HG03460 (cell line): ENCODE measurements at regions not wholly inside any gene's neighbourhood (a gene's known extent, or its start where the extent isn't known, plus 50 kb on each side); places are given as distances from the start of the nearest gene placed in this dataset.

Experiments used
- ATAC-seq: cut with Tn5 transposase; IDR thresholded peaks from one replicate; pipeline ENCODE4 v1.9.1; 2021; ENCODE audit not compliant: unreplicated experiment

- no peak for ATAC-seq
Observed at GRCh38 chr12:126773491-126773890, 1493.5 kb upstream of the TMEM132C start.

GRCh38 chr12:126776026-126776655 is 1490.8 kb upstream of the TMEM132C start:
- no peak for ATAC-seq

GRCh38 chr12:126780343-126780742 is 1486.6 kb upstream of the TMEM132C start:
- ATAC-seq = no peak

DNA sequence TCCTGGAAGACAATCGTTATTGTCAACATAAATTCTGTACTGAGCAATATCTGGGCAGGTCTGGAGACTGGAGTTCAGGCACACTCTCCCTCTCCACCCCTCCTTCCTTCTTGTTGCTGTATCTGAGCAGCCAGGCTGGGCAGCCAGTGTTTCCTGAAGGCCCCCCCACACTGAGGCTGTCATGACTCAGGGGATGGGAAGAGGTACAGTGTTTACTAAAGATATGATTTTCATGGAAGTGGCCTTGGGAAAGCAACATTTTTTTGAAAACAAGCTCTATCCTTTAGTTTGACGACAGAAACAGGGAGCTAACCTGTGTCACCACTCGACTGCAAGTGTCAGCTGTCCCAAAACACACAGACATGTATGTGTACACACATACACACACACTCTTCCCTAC is 1485.4 kb upstream of the TMEM132C start:
- ATAC-seq = no peak

GRCh38 chr12:126782083-126782482 is 1484.9 kb upstream of the TMEM132C start:
- no peak for ATAC-seq

GRCh38 chr12:126784328-126784921 is 1482.5 kb upstream of the TMEM132C start:
- ATAC-seq = no peak

- no peak for ATAC-seq
Observed at GRCh38 chr12:126789963-126790362, 1477.0 kb upstream of the TMEM132C start.

GRCh38 chr12:126791122-126791521 is 1475.8 kb upstream of the TMEM132C start:
- ATAC-seq = no peak

- no peak for ATAC-seq
Observed at GRCh38 chr12:126792411-126792810, 1474.6 kb upstream of the TMEM132C start.

DNA sequence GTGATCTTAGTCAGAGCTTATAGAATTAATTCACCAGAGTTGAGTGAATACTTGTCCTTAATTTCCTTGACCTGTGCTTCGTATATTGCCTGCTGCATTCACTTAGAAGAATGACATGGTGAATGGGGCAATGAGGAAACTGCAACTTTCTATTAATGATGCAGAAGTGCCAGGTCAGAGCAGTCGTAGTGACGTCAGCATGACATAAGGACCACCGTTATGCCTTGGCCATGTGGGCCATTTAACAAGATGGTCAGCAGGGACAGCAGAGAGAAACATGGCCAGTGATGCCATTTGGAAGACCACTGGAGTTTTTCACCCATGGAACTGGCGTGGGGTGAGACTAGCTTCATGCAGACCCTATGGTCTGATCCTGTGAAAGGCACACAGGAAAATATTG is 1469.4 kb upstream of the TMEM132C start:
- no peak for ATAC-seq

GRCh38 chr12:126798449-126798848 is 1468.5 kb upstream of the TMEM132C start:
- no peak for ATAC-seq

DNA sequence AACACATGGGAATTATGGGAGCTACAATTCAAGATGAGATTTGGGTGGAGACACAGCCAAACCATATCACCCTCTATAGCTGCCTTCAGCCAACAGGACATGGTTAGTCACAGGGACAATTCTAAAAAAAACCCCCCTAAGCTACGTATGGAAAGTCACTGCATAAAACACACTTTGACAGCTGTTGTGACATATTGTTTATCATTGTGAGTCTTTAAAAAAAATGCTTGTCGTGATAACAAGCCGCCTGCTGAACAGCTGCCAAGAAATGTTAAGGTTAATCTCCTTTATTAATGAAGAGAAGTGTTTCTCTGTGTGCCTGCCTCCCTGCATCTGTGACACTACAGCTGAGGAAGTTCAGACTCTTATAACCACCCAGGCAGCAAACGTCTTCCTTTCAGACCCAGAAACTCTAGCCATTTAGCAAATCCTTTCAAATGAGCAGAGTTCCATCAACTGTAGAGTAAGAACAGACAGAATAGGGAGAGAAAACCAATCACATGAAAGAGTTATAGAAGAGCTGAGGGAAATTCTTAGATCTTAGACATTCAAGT is 1459.6 kb upstream of the TMEM132C start:
- no peak for ATAC-seq

DNA sequence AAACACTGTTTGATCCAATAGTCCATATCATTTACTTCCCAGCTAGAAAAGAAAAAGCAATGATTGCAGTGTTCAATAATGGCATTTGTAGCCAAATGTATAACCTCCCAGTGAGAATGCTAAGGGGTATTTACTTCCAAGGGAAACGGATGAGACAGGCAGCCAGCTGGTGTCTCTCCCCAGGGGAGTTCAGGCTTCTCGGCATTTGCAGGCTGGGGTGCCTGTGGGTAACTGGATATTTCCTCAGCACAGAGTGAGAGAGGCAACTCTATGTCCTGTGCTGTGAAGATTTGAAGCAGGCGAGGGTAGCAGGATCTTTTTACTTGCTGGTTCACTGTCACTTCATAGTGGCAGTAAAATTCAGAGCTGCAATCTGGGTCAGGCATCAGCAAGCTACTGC is 1455.6 kb upstream of the TMEM132C start:
- ATAC-seq = no peak

- ATAC-seq = no peak
Observed at GRCh38 chr12:126819554-126819953, 1447.4 kb upstream of the TMEM132C start.

DNA sequence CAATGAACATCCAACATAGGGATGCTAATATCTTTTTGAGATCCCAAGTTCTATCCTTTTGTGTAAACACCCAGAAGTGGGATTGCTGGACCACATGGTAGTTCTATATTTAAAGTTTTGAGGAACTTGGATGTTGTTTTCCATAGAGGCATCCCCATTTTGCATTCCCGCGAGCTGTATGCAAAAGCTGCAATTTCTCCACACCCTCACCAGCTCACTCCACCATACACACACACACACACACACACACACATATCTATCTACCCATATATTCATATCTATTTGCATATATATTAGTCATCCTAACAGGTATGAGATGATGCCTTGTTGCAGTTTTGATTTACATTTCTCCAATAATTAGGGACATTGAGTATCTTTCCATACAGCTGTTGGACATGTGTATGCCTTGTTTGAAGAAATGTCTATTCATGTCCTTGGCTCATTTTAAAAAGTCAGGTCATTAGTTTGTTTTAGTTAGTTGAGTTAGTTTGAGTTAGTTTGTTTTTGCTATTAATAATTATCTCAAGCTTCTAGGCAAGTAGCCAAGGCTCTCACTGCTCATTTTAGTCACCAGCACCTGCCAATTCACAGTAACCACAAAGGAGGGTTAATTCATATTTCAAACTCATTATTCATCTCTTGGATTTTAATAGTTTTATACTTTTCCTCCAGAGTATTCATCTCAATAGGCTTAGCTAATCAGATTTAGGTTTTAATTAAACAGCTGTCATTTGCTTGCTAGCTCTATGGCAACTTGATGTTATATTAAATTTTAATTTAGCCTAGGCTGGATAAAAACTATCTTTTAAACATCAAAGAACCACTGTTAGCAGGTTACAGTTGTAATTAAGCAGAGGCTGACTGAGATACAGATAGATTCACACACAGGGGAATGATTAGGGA is 1435.9 kb upstream of the TMEM132C start:
- ATAC-seq = no peak

DNA sequence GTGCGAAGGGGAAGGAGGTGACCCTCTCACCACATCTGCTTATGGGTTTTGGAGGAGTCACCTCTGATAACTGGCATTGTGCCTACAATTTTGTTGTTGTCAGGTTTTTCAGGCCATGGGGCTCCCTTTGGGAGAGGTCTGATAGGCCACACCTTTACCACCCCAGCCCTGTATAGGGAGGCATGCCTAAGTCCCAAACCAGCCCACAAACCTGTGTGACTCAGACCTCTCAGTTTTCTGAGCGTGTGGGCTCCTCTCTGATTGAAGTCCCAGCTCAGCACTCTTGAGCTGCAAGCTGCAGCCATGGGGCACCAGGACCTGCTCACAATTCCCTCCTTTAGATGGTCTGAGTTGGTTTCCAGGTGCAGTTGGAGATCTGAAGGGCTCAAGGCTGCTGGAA is 1429.3 kb upstream of the TMEM132C start:
- ATAC-seq = no peak

GRCh38 chr12:126843915-126844669 is 1422.9 kb upstream of the TMEM132C start:
- no peak for ATAC-seq

DNA sequence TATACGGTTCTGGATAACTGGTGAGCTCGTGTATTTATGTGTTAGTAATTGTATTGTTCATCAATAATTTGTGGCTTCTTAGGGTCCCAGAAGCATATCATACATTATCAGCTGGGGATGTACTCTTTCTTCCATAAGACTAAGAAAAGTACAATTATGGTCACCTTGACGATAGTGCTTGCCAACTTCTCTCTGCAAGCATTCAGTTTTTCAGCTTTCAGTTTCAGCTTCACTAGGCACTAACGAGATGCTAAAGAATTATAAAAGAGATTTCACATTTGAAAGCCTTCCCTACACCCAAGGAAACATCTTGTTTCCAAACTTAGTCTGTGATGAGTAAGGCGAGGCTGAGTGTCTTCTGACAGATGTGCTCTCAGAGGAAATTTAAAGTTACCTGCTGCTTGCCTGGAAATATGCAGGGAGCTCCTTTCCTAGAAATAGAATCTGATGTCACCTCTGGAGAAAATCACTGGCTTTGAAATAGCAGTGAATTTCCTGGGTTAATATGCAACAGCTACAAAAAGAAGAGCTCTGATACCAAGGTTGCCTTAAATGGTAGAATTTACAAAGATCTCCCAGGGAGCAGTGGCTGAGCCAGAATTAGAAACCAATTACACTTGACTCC is 1419.9 kb upstream of the TMEM132C start:
- no peak for ATAC-seq

- ATAC-seq = no peak
Observed at GRCh38 chr12:126855768-126856167, 1411.2 kb upstream of the TMEM132C start.

GRCh38 chr12:126856958-126857357 is 1410.0 kb upstream of the TMEM132C start:
- no peak for ATAC-seq

GRCh38 chr12:126858560-126858959 is 1408.4 kb upstream of the TMEM132C start:
- ATAC-seq = no peak
